WTC11 (cell line): ENCODE measurements at regions not wholly inside any gene's neighbourhood (a gene's known extent, or its start where the extent isn't known, plus 50 kb on each side); places are given as distances from the start of the nearest gene placed in this dataset.

ENCODE experiments used
- JUN ChIP-seq: sonication (generic); formaldehyde crosslinking; IDR thresholded peaks from 2 replicates; pipeline ENCODE4 v1.8.0; 2023; ENCODE audit warnings: mild to moderate bottlenecking, missing genetic modification reagents
- TF ChIP-seq, protein P1 (sequence below): sonication (generic); formaldehyde crosslinking; IDR thresholded peaks from 2 replicates; pipeline ENCODE4 v1.8.0; 2023; ENCODE audit warnings: missing genetic modification reagents
- TF ChIP-seq, protein P2 (sequence below): sonication (generic); formaldehyde crosslinking; IDR thresholded peaks from 2 replicates; pipeline ENCODE4 v1.8.1; 2022; ENCODE audit warnings: mild to moderate bottlenecking, moderate library complexity, missing genetic modification reagents
- TF ChIP-seq, protein P3 (sequence below): sonication (generic); formaldehyde crosslinking; IDR thresholded peaks from 2 replicates; pipeline ENCODE4 v1.8.1; 2022; ENCODE audit warnings: low read depth, missing genetic modification reagents, borderline replicate concordance
- TF ChIP-seq, protein P4 (sequence below): fragments of 200-600 bp; IDR thresholded peaks from 2 replicates; pipeline ENCODE4 v1.8.0; 2022; ENCODE audit warnings: antibody characterized with exemption

DNA sequence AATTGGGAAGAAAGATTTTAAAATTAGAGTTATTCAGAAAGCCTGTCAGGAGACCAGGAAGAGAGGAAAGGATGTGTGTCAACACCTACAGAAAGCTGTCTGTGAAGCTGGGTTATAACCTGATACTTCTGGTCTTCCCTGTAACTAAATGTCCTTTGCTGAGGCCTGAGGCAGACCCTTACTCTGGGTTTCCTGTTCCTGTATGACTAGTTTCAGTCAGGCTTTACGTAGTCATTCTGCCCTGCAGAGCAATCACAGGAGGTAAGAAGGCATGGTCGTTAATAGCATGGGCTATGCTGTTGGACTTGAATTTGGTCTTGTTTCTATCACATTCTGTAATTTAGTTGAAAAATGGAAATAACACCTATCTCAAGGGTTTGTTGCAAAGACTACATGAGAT, 110.5 kb upstream of the IGFBP7 start:
- TF ChIP-seq, protein P1, sequence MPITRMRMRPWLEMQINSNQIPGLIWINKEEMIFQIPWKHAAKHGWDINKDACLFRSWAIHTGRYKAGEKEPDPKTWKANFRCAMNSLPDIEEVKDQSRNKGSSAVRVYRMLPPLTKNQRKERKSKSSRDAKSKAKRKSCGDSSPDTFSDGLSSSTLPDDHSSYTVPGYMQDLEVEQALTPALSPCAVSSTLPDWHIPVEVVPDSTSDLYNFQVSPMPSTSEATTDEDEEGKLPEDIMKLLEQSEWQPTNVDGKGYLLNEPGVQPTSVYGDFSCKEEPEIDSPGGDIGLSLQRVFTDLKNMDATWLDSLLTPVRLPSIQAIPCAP (CRISPR knock-in tag), result no peak
- TF ChIP-seq, protein P2, sequence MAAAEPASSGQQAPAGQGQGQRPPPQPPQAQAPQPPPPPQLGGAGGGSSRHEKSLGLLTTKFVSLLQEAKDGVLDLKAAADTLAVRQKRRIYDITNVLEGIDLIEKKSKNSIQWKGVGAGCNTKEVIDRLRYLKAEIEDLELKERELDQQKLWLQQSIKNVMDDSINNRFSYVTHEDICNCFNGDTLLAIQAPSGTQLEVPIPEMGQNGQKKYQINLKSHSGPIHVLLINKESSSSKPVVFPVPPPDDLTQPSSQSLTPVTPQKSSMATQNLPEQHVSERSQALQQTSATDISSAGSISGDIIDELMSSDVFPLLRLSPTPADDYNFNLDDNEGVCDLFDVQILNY (CRISPR knock-in tag), result no peak
- TF ChIP-seq, protein P3, sequence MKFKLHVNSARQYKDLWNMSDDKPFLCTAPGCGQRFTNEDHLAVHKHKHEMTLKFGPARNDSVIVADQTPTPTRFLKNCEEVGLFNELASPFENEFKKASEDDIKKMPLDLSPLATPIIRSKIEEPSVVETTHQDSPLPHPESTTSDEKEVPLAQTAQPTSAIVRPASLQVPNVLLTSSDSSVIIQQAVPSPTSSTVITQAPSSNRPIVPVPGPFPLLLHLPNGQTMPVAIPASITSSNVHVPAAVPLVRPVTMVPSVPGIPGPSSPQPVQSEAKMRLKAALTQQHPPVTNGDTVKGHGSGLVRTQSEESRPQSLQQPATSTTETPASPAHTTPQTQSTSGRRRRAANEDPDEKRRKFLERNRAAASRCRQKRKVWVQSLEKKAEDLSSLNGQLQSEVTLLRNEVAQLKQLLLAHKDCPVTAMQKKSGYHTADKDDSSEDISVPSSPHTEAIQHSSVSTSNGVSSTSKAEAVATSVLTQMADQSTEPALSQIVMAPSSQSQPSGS, result no peak
- TF ChIP-seq, protein P4, sequence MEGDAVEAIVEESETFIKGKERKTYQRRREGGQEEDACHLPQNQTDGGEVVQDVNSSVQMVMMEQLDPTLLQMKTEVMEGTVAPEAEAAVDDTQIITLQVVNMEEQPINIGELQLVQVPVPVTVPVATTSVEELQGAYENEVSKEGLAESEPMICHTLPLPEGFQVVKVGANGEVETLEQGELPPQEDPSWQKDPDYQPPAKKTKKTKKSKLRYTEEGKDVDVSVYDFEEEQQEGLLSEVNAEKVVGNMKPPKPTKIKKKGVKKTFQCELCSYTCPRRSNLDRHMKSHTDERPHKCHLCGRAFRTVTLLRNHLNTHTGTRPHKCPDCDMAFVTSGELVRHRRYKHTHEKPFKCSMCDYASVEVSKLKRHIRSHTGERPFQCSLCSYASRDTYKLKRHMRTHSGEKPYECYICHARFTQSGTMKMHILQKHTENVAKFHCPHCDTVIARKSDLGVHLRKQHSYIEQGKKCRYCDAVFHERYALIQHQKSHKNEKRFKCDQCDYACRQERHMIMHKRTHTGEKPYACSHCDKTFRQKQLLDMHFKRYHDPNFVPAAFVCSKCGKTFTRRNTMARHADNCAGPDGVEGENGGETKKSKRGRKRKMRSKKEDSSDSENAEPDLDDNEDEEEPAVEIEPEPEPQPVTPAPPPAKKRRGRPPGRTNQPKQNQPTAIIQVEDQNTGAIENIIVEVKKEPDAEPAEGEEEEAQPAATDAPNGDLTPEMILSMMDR, result no peak
- no peak for TF ChIP-seq JUN (CRISPR knock-in tag)
